Thyroid gland (tissue), 4 donors: ENCODE measurements at regions not wholly inside any gene's neighbourhood (a gene's known extent, or its start where the extent isn't known, plus 50 kb on each side); places are given as distances from the start of the nearest gene placed in this dataset.

Source experiments
- POLR2A ChIP-seq, 2 donors: fragments of 450-650 bp; IDR thresholded peaks; one replicate each; pipeline ENCODE4 v1.6.1; 2017; ENCODE audit warnings: antibody characterized with exemption in 2 of 2, mild to moderate bottlenecking in 2 of 2, moderate library complexity in 1 of 2
- TF ChIP-seq, protein P1 (sequence below), 6 experiments: fragments of 200-600 bp in 3 of 6; fragments of 450-650 bp in 3 of 6; sonication (generic) in 3 of 6; IDR thresholded peaks; one replicate each; pipeline ENCODE4 v1.5.1; 2016 to 2019; ENCODE audit warnings: antibody characterized with exemption in 6 of 6, mild to moderate bottlenecking in 2 of 6, inconsistent platforms in 1 of 6, moderate library complexity in 1 of 6

DNA sequence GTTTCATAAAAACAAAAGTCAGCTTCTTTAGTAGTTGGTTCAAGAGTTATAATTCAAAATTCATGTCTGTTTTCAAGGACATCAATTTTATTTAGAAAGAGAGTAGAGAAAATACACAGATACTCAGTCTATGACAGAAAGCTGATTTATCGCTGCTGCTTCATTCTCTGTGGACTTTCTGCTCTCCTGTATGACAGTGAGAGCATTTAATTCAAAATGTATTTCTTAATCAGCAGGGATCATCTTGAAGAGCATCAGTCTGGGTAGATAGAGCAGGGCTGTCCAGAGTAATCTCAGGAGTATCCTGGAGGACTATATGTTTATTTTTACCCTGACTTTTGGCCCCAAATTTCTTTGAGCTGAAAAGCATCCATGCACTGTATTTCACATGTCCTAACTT, 1676.7 kb downstream of the REEP3 start:
- TF ChIP-seq, protein P1, sequence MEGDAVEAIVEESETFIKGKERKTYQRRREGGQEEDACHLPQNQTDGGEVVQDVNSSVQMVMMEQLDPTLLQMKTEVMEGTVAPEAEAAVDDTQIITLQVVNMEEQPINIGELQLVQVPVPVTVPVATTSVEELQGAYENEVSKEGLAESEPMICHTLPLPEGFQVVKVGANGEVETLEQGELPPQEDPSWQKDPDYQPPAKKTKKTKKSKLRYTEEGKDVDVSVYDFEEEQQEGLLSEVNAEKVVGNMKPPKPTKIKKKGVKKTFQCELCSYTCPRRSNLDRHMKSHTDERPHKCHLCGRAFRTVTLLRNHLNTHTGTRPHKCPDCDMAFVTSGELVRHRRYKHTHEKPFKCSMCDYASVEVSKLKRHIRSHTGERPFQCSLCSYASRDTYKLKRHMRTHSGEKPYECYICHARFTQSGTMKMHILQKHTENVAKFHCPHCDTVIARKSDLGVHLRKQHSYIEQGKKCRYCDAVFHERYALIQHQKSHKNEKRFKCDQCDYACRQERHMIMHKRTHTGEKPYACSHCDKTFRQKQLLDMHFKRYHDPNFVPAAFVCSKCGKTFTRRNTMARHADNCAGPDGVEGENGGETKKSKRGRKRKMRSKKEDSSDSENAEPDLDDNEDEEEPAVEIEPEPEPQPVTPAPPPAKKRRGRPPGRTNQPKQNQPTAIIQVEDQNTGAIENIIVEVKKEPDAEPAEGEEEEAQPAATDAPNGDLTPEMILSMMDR (IDR thresholded peaks at IDR 0.05) = no peak
- TF ChIP-seq POLR2A (IDR thresholded peaks at IDR 0.05) = no peak
